HL-60/S4 treated with phorbol 12-myristate 13-acetate at 8.2 ng/mL for 4 days and 3 days (cell line): ENCODE measurements at regions not wholly inside any gene's neighbourhood (a gene's known extent, or its start where the extent isn't known, plus 50 kb on each side); places are given as distances from the start of the nearest gene placed in this dataset.

Source experiments
- in situ Hi-C: fragments of 300-500 bp; cut with MboI; formaldehyde crosslinking; loops from 2 replicates; pipeline ENCODE4 v1.15.0; 2022; ENCODE audit warnings: low sequenced_read_pairs

DNA sequence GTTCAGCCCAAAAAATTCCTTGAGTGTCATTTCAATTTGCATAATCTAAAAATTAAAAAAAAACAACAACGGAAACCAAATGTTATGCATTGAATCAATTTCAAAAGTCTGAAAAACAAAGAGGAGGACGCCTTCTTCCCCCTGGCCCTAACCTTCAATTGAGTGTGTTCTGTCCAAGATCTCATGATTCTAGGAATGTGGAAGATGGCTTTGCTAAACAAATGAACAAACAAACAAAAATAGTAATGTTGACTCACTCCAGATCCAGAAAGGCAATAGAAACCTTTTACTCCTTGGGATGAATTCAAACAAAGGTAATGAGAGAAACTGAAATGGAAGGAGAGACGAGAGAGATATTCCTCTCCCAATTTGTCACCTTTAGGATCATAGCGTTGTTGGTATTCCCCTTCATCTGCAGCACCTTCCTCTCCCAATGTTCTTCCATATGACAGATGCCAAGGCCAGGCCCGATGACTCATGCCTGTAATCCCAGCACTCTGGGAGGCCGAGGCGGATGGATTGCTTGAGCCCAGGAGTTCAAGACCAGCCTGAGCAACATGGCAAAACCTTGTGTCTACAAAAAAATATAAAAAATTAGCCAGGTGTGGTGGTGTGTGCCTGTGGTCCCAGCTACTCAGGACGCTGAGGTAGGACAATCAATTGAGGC is 109.2 kb upstream of the ADGRF1 start:
- in situ Hi-C loops = no loop called here

DNA sequence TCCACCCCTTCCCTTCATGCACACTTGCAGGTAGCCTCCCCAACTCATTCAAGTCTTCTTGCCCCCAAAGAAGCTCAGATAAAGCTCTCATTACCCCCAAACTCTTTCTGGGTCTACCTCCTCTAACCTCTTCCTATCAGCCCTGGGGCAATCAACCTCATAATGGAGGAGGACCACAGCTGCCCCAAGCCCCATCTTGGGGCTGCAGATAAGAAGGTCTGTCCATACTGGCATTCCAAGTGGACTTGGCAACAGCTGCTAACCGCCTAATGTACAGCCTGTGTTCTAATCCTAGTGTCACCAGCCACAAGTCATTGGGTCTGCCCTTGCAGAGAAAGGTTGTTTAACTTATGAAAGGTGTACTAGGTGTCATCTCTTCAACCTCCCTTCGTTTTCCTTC is 107.4 kb upstream of the ADGRF1 start:
- in situ Hi-C loops = no loop called here

DNA sequence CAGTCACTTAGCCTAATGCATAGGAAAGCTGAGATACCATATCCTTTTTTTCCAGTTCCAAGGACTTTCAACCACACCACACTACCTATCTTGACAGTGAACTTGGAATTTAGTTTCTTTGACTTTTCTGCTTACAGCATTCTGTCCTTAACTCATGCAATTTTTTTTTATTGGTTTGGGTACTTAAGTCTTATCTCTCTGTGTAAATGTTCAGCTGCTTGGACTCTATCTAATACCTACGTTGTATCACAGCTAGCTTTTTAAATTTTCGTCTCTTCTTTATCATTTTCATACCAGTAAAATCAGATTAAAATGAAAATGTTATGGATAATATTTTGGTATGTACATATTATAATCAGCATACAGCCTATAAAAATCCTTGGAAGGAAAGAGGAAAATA is 106.9 kb upstream of the ADGRF1 start:
- in situ Hi-C loops = no loop called here

DNA sequence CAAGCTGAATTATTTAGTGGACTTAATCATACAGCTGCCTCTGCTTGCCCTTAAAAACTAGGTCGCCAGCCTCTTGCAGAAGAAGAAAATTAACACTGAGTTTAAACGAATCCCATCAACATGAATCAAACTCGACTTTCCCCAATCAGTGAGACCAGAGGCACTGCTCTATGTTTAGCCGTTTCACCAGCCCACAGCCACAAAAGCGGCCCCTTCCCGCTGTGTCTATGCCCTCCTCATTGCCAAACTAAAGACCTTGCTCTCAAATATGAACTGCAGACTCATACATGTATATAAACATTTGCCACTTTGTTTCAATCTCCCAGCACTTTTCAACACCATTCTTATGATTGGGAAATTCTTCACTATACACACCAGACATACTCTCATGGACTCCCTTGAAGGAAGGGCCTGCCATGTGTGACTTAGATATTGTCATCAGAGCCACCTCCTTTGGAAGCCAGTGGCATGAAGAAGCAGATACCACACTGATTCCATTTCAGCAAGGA is 105.8 kb upstream of the ADGRF1 start:
- in situ Hi-C loops = no loop called here

DNA sequence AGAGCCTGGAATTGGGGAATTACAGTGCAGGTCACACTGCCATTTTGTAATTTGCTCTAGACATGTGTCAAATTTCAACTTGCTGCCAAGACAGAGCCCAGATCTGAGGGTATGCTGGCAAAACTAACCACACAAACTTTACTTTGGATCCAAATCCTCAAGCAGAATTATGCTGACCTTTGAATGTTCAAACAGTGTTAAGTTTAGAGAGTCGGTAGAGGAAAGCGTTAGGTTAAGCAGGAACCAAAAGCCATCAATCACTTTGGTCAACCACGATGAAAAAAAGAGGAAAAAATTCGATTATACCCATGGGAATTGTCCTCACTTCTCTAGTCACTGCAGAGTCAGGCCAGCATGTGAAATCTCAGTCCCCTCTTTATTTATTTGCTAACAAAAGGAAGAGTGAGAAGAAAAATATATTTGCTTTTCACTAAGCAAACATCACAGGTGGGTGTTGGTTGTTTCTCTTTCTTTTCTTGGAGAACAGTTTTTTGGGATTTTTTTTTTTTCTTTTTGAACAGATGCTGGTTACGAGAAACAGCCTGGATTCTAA is 105.1 kb upstream of the ADGRF1 start:
- in situ Hi-C loops = no loop called here

DNA sequence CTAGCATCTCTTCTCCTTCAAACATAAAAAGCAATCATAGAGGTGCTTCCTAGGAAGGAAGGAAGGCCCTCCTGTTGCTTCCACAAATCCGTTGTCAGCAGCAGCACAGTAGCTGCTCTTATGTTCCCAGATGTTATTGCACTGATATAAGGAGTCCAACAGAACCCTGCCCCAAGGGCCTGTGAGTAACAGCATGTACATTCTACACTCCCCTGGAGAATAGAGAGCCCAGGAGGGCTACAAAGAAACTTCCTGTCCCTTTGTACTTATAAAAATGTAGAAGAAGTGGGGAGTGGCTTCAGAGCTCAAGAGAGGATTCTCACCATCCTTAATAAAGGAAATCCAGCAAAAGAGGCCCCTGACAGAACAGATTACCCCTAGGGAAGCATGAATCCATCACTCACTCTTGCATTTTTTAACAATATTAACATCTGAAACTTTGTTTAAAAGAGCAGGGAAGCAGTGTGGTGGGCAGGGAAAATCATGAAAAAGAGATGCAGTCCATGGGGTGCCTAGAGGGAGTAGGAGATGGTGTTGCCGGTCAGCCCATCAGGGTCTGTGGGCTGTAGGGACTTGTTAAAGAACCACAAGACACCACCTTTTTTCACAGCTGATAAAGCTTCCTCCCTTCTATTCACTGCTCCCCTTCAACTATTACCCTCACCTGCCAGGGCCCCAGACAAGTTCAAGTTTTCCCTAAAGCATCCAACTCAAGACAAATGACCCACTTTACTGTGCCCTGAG is 104.5 kb upstream of the ADGRF1 start:
- in situ Hi-C loops = no loop called here

DNA sequence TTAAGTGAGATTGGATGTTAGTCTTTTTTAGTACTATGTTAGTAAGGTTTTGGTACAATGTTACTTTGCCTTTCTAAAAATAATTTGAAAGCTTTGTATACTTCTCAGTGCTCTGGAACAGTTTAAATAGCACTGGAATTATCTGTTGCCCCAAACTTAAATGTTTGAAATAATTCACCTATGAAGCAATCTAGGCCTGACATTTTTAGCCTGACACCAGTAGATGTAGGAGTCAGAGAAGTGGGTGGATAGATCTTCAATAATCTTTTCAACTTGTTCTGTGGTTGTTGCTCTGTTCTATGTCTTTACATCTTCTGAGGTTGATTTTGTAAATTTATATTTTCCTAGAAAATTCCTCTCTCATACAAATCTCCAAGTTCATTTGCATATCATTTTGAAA is 103.1 kb upstream of the ADGRF1 start:
- in situ Hi-C loops = no loop called here

DNA sequence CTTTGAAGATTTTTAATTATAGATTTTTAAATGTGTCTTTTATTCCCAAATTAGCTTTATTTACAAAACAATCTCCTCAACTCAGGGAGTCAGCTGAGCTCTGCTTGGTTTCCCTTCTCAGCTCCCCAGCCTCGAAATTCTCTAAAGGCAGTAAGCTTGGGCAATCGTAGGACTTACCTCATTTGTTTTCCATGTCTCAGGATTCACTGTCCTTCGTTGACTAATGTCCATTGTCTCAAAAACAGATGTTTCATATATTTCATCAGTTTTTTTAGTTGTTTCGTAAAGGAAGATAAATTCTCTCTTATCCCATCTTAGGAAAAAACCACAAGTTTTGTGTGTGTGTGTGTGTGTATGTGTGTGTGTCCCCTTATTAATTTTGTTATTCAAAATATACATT is 102.2 kb upstream of the ADGRF1 start:
- in situ Hi-C loops = no loop called here

DNA sequence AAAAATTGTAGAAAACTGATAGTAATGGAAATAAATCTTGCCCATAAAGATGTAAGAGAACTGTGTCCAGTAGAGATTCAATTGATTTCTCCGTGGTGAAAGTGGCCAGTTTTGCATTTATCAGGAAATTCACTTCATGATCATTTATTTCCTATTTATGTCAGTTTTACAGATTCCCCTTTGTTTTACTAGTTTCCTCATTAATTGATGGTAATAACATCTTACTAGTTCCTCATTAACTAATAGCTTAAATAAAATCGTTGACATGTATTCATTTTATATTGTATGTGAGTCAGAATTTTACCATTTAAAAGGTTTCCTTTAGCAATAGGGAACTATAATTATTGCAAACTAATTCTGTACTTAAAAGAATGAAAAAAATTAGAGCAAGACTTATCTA is 99.8 kb upstream of the ADGRF1 start:
- in situ Hi-C loops = no loop called here

DNA sequence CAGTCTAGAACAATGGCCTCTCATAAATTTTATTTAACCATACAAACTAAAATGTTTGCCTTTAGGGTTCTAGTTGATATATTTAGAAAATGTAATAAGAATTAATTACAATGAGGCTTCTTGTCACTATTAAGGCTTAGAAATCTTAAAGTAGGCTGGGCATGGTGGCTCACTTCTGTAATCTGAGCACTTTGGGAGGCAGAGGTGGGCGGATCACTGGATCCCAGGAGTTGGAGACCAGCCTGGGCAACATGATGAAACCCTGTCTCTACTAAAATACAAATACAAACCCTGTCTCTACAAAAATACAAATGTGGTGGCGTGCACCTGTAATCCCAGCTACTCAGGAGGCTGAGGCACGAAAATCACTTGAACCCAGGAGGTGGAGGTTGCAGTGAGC is 99.0 kb upstream of the ADGRF1 start:
- in situ Hi-C loops = no loop called here

DNA sequence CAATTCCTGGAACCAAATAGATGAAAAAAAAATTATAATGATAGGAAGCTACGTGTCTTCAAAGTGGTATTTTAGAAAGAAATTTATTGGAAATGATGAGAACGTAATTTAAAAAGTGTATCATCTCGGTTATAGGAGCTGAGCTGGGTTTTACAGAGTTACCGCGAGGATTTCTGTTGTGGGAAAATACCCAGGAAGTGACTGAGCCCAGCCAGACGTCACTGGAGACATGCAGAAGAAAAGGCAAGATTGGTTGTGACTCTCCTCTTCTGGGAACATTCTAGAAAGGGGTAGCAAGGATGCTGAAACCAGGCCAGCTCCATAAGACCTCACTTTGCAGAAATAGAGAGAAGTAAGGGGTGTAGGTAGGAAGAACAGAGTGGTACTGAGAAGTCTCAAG is 95.9 kb upstream of the ADGRF1 start:
- in situ Hi-C loops = no loop called here

DNA sequence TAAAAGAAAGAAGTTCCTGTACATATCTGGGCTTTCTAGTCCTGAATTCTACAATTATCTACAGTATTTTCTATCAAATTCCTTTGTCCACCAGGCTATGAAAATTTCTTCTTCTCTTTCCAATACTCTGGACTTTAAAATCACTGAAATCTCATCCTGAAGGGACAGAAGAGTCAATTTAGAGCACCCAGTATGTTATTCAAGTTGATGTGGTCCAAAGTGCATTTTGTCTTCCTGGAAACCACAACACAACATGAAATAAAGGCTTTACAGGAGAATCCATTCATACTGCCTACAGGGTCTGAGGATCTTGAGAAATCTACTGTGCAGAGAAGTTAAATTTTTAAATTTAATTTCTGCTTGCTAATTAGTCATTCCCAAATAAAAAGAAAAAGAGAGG is 94.9 kb upstream of the ADGRF1 start:
- in situ Hi-C loops = no loop called here

DNA sequence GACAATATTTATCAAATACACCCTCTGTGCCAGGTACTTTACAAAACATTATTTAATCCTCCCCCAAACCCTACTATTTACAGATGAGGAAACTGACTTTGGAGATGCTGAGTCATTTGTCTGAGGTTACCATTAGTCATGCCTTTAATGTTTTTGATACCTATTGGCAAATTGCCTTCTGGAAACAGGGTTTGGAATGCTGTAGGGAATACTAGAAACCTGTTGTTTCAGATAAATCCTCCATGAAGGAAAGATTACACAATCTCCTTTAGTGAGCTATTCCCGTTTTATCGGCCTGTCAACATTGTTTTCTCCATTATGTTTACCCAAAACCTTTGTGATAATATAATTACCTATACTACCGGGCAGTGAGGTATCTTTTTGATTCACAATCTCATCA is 93.6 kb upstream of the ADGRF1 start:
- in situ Hi-C loops = no loop called here

DNA sequence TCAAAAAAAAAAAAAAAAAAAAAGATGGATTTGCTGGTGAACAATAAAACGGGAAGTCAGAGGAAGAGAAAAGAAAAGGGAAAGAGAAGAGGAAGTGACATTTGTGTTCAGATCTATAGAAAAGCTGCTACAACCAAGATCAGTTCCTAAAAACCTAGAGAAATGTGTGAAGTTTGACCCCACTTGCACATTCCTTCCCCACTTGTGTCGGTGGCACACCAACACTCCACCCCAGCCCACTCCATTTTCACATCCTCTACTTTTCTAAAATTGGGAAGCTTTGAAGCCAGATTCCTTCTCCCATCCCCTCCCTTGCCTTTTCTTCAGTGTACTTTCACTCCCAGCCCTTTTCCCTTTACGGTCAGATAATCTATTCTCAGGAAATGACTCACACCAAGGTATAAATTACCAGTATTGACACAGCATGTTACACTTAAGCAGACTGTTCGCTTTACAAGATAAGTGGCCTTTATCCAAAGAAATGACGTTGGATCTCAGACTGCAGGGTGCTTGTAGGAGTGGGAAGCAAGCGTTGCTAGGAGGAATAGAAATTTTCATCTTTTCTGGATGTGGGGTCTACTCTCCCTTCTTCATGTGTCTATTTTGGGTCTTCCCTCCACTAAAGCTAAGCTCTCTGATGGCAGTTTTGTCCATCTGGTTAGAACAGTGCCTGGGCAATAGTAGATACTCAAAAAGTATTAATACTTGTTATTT is 92.5 kb upstream of the ADGRF1 start:
- in situ Hi-C loops = no loop called here

DNA sequence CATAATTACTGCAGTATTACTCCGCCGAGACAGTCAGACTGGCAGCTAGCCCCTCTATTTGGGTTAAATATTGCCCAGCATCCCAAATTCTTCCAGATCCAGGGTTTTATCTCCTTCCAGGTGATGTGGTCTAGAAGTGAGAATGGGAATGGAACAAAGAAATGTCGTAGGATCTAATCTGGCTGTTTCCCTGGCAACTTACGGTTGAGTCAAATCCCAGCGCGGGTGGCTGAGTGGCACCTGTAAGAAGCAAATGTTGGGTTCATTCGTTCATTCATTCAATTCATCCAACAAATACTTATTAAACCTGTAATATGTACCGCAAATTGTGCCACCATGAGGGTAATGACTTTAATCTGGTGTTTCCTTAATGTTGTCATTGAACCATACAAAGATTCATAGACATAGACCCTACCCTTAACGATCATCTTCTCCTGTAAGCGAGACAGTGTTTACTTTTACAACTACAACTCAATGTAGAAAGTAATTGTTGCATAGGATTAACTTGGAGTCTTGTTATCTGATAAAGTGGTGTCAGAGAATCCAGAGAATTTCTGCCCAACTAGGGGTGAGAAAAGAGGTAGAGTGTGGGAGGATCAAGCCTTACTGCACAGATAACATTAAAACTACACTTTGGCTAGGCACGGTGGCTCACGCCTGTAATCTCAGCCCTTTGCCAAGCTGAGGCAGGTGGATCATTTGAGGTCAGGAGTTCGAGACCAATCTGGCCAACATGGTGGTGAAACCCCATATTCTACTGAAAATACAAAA is 91.3 kb upstream of the ADGRF1 start:
- in situ Hi-C loops = no loop called here

DNA sequence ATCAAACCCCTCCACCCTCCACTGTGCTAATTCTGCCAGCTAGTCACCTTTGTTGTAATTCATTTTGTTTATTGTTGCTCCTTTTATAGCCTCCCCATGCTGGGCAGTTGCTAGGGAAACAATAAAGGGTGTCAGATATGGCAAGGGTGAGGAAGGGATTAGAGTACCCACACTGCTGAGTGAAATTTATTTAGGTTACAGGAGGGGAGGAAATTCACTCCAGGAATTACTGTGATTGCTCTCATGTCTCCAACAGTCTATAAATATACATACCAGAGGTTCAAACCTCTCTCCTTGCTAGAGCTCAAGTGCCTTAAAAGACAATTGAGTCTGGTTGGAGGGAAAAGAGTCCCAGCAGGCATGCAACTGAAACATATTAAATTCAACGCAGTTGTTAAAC is 90.6 kb upstream of the ADGRF1 start:
- in situ Hi-C loops = no loop called here

DNA sequence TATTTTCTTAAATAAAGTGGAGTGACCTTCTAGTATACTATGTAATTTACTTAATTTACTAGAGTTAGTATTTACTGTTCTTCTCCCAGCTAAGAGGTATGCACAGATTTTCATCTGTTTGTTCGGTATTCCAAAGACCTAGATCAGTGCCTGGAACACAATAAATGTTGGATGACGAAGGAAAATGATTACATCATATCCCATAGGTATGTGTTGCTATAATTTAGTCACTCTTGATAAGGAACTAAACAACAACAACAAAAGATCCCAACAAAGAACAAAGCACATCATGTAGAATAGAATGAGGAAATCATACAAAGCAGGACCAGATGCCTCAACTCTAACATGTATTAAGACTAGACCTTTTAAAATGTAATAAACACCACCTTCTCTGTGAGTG is 89.6 kb upstream of the ADGRF1 start:
- in situ Hi-C loops = no loop called here

DNA sequence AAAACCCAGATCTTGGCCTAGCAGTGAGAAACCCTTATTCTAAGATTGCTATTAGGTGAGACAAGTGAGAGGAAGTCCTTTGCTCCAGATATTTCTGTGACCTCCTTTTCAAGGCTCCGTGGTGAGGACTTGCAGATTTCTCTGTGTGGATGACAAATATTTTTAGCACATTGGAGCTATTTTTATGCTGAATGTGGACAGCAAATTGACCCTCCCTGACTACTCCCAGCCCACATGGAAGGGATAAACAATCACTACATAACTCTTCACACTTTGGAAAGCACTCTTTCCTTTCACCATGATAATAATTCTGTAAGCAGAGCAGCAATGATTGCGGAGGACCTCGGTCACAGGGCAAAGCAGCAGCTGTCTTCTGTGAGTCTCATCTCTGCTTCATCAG is 88.0 kb upstream of the ADGRF1 start:
- in situ Hi-C loops = no loop called here

DNA sequence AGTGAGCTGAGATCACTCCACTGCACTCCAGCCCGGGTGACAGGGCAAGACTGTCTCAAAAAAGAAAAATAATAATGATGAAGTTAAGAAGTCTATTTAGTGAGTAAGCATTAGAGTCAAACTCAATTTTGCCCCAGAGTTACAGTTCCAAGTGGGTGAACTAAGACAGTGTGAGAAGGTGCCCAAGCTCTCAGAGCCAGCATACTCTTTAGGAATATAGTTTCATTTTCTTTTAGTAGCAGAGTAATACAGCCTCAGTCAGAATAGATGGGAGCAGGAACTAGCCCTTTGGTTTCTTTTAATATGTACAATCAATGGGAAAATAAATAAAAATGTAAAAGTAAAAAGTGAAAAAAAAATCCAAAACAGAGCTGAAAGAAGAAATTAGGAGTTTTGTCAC is 87.0 kb upstream of the ADGRF1 start:
- in situ Hi-C loops = no loop called here

DNA sequence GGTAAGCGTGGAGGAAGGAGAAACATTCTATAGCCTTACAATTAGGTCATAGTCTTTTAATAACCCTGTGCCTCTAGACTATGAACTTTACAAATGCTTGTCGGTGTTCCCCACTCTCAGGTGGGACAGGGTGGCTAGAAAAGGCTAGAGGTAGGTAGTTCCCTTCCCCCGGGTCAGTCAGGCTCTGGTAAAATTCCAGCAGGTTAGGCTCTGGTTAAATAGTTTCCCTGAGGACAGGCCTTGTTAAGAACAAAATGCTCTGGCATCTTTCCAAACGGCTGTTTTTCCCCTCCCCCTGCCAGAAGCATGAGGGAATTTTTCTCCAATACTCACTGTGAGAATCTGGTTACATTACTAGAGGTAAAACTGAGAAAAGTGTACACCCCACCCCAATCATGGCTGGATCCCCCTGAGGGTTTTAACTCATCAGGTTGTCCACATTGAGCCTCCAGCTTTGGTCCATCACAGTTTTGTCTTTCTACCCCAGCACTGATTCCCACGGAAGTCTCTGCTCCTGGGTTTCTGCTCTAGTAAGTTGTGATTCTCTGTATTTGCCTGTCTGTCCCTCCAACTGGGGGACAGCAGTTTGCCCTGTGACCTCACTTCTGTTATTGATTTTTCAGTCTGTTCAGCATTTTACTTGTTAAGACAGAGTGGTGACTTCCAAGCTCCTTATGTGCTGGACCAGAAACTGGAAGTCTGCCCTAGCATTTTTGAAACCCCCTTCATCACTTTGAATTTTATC is 84.7 kb upstream of the ADGRF1 start:
- in situ Hi-C loops = no loop called here
